Sigmoid colon (tissue), 4 donors: ENCODE measurements at regions not wholly inside any gene's neighbourhood (a gene's known extent, or its start where the extent isn't known, plus 50 kb on each side); places are given as distances from the start of the nearest gene placed in this dataset.

Source experiments
- CTCF ChIP-seq, 4 experiments: fragments of 450-650 bp in 3 of 4; fragments of 200-600 bp in 1 of 4; IDR thresholded peaks; one replicate each; pipeline ENCODE4 v1.5.1; 2016 to 2019; ENCODE audit warnings: antibody characterized with exemption in 4 of 4, mild to moderate bottlenecking in 3 of 4, moderate library complexity in 2 of 4
- EP300 ChIP-seq, 4 donors: sonication (generic); formaldehyde crosslinking; IDR thresholded peaks; one replicate each; pipeline ENCODE4 v1.6.1; 2017; ENCODE audit warnings: antibody characterized with exemption in 4 of 4
- POLR2A ChIP-seq, 2 donors: fragments of 450-650 bp; IDR thresholded peaks; one replicate each; pipeline ENCODE4 v1.6.1; 2016; ENCODE audit warnings: antibody characterized with exemption in 2 of 2, mild to moderate bottlenecking in 2 of 2, moderate library complexity in 2 of 2
- POLR2AphosphoS5 ChIP-seq, 4 donors: sonication (generic); formaldehyde crosslinking; IDR thresholded peaks; one replicate each; pipeline ENCODE4 v1.6.1; 2017; ENCODE audit warnings: antibody characterized with exemption in 4 of 4

DNA sequence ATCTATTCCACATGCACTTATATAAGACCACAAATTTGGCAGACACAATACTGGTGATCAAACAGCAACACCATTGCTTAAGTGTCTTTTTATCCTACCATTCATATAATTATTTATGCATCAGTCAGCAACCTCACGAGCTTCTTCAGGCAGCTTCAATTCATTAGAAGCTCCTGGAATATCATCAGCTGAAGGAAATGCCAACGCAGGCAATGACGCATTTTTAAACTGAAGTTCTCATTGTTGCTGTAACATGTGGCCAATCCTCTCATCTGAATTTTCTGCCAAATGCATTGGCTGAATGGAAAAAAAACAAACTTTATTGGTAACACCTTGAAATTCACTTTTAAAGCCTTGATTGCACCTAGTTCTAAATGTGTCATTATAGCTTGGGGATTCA lies 376.4 kb upstream of the RGMB start:
- TF ChIP-seq POLR2AphosphoS5 (IDR thresholded peaks at IDR 0.05) (no peak), CTCF (IDR thresholded peaks at IDR 0.05) (no peak), POLR2A (IDR thresholded peaks at IDR 0.05) (no peak), EP300 (IDR thresholded peaks at IDR 0.05) (no peak)
